PC-9 (cell line): ENCODE measurements at regions not wholly inside any gene's neighbourhood (a gene's known extent, or its start where the extent isn't known, plus 50 kb on each side); places are given as distances from the start of the nearest gene placed in this dataset.

Experiments used
- BruUV-seq: library from RNA; stranded (reverse); fragments of 400-500 nt; replicated peaks from 2 replicates; lab custom pipeline; 2021; lab: Mats Ljungman, UMichigan
- CTCF ChIA-PET: fragments of 300-600 bp; sonication (Branson Sonifier 250); formaldehyde crosslinking; loops from one replicate; lab custom pipeline; 2022; ENCODE audit warnings: antibody characterized with exemption; lab: Charles Lee
- POLR2A ChIA-PET: fragments of 300-600 bp; sonication (Branson Sonifier 250); formaldehyde crosslinking; loops from one replicate; lab custom pipeline; 2022; ENCODE audit warnings: antibody characterized with exemption; ENCODE audit not compliant: unreplicated experiment; lab: Charles Lee
- DNase-seq, 2 experiments: peaks; one replicate each; pipeline versions ENCODE4 v3.0.0 to v3.0.0-alpha.2; 2015 to 2022; ENCODE audit warnings: mixed read lengths in 1 of 2
- H2AFZ ChIP-seq: fragments of 200-600 bp; sonication (generic); 2 replicates; pipeline ENCODE4 v1.8.1; 2017; ENCODE audit warnings: antibody characterized with exemption
- H3F3A ChIP-seq: fragments of 200-600 bp; sonication (generic); 2 replicates; pipeline ENCODE4 v1.8.1; 2017; ENCODE audit warnings: antibody characterized with exemption, mild to moderate bottlenecking, low read depth; ENCODE audit not compliant: insufficient read depth
- H3K27ac ChIP-seq: fragments of 200-600 bp; sonication (generic); 2 replicates; pipeline ENCODE4 v1.6.1; 2016; ENCODE audit warnings: mixed run types
- H3K27me3 ChIP-seq: fragments of 200-600 bp; sonication (generic); 2 replicates; pipeline ENCODE4 v1.6.1; 2016; ENCODE audit warnings: low read depth, mixed run types; ENCODE audit not compliant: insufficient read depth
- H3K36me3 ChIP-seq: fragments of 200-600 bp; sonication (generic); 2 replicates; pipeline ENCODE4 v1.6.1; 2016; ENCODE audit warnings: low read depth, mixed run types
- H3K4me1 ChIP-seq: fragments of 200-600 bp; sonication (generic); replicated peaks from 2 replicates; pipeline ENCODE4 v1.6.1; 2016; ENCODE audit warnings: mixed run types; ENCODE audit not compliant: insufficient read depth
- H3K4me2 ChIP-seq: fragments of 200-600 bp; sonication (generic); 2 replicates; pipeline ENCODE4 v1.6.1; 2017; ENCODE audit warnings: mixed run types
- H3K4me3 ChIP-seq: fragments of 200-600 bp; sonication (generic); 2 replicates; pipeline ENCODE4 v1.6.1; 2016; ENCODE audit warnings: mixed run types
- H3K79me2 ChIP-seq: fragments of 200-600 bp; sonication (generic); 2 replicates; pipeline ENCODE4 v1.6.1; 2017; ENCODE audit warnings: low read depth, mixed run types
- H3K9me2 ChIP-seq: fragments of 200-600 bp; sonication (generic); 2 replicates; pipeline ENCODE4 v1.8.1; 2017; ENCODE audit warnings: mild to moderate bottlenecking; ENCODE audit not compliant: insufficient read depth
- H3K9me3 ChIP-seq: fragments of 200-600 bp; sonication (generic); 2 replicates; pipeline ENCODE4 v1.8.1; 2016; ENCODE audit warnings: low read depth; ENCODE audit not compliant: insufficient read depth
- H4K20me1 ChIP-seq: fragments of 200-600 bp; sonication (generic); 2 replicates; pipeline ENCODE4 v1.8.1; 2017; ENCODE audit not compliant: insufficient read depth
- CTCF ChIP-seq: fragments of 200-600 bp; sonication (generic); conservative IDR thresholded peaks from 2 replicates; pipeline ENCODE4 v1.6.1; 2017; ENCODE audit warnings: mixed run types, antibody characterized with exemption, mild to moderate bottlenecking, moderate library complexity
- EZH2 ChIP-seq: fragments of 200-600 bp; sonication (generic); IDR thresholded peaks from 2 replicates; pipeline ENCODE4 v1.8.0; 2017; ENCODE audit warnings: antibody characterized with exemption, low read depth
- intact Hi-C: fragments of 100-400 bp; cut with micrococcal nuclease; formaldehyde crosslinking; loops from one replicate; pipeline ENCODE4 v1.10.0; 2022; ENCODE audit not compliant: unreplicated experiment

- Histone ChIP-seq H3K27ac (no peak overlapping the region), H3K4me1 (0 out of 2 replicates have a peak, but pooled peaks cover 5% of the 10 kb centered on the region), H3K9me3 (no peaks in the 10 kb centered on the region), H3K79me2 (no peaks in the 10 kb centered on the region), H3K27me3 (peaks cover 23% of the 10 kb centered on the region), H2AFZ (no peak overlapping the region), H3K9me2 (no peaks in the 10 kb centered on the region), H3K36me3 (no peaks in the 10 kb centered on the region), H4K20me1 (no peaks in the 10 kb centered on the region), H3K4me3 (no peak overlapping the region), H3F3A (peaks cover 7% of the 10 kb centered on the region; the same call in 1 of the 2 replicates), H3K4me2 (no peak overlapping the region)
- intact Hi-C loops, result no loop called here
- CTCF ChIA-PET, result no interaction called here
- BruUV-seq, result no TSS peak
- TF ChIP-seq CTCF, result no peak
- POLR2A ChIA-PET, result no interaction called here
- DNase-seq, result no peak
Observed at GRCh38 chr22:47327241-47327640, 564.8 kb downstream of the TBC1D22A start.

GRCh38 chr22:47325249-47325648 is 562.8 kb downstream of the TBC1D22A start:
- intact Hi-C loops, result no loop called here
- ChIA-PET POLR2A (no interaction called here), CTCF (no interaction called here)
- Histone ChIP-seq H3K36me3 (no peaks in the 10 kb centered on the region), H3K4me1 (0 out of 2 replicates have a peak, but pooled peaks cover 5% of the 10 kb centered on the region), H3K27me3 (peaks cover 29% of the 10 kb centered on the region), H2AFZ (no peak overlapping the region), H3K4me3 (no peak overlapping the region), H3K4me2 (no peak overlapping the region), H3K27ac (no peak overlapping the region), H4K20me1 (no peaks in the 10 kb centered on the region), H3K79me2 (no peaks in the 10 kb centered on the region), H3K9me3 (no peaks in the 10 kb centered on the region), H3F3A (peaks cover 7% of the 10 kb centered on the region; the same call in 1 of the 2 replicates), H3K9me2 (no peaks in the 10 kb centered on the region)
- BruUV-seq, result no TSS peak
- TF ChIP-seq EZH2, result no peak
- no peak for TF ChIP-seq CTCF
- DNase-seq, result no peak

DNA sequence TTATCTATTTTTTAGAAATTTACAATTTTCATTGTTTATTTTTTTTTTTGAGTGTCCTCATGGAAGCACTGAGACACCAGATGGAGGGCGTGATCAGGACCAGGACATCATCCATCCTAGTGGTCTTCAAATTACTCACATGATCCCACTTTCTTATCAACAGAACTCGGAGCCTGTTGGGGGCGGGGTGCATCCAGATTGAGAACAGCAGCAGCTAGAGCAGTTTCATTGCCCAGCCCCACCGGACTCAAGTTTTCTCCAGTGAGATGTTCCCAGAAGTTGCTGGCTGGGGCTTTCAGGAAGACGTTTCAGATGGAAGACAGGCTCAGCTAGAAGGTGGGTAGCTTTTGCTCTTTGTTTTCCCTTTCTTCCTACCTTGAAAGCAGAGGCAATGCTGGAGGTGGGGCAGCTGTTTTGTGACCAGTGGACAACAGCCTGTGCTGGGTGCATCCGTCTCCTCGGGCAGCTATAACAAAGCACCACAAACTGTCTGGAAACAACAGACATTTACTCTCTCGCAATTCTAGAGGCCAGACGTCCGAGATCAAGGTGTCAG is 562.1 kb downstream of the TBC1D22A start:
- no peaks in the 10 kb centered on the region for H3K9me3 ChIP-seq
- CTCF ChIA-PET, result no interaction called here
- no peak for DNase-seq
- peaks cover 34% of the 10 kb centered on the region for H3K27me3 ChIP-seq
- TF ChIP-seq EZH2, result no peak
- no peak for TF ChIP-seq CTCF
- no peaks in the 10 kb centered on the region for H4K20me1 ChIP-seq
- 0 out of 2 replicates have a peak, but pooled peaks cover 5% of the 10 kb centered on the region for H3K4me1 ChIP-seq
- H3K36me3 ChIP-seq, result no peaks in the 10 kb centered on the region
- H3F3A ChIP-seq, result peaks cover 7% of the 10 kb centered on the region; the same call in 1 of the 2 replicates
- POLR2A ChIA-PET, result no interaction called here
- H3K4me3 ChIP-seq, result no peak overlapping the region
- BruUV-seq, result no TSS peak
- intact Hi-C loops, result no loop called here
- H3K79me2 ChIP-seq, result no peaks in the 10 kb centered on the region
- no peaks in the 10 kb centered on the region for H3K9me2 ChIP-seq
- no peak overlapping the region for H3K4me2 ChIP-seq
- no peak overlapping the region for H2AFZ ChIP-seq
- no peak overlapping the region for H3K27ac ChIP-seq
